GM18868 (cell line): ENCODE measurements at regions not wholly inside any gene's neighbourhood (a gene's known extent, or its start where the extent isn't known, plus 50 kb on each side); places are given as distances from the start of the nearest gene placed in this dataset.
"Not testable (repeated sequence)": the region's sequence is repeated elsewhere in the genome, so short reads cannot be mapped to it uniquely, and the experiment has no call there.

Experiments used
- ATAC-seq: cut with Tn5 transposase; IDR thresholded peaks from one replicate; pipeline ENCODE4 v1.9.1; 2021; ENCODE audit warnings: mild to moderate bottlenecking, moderate library complexity; ENCODE audit not compliant: unreplicated experiment

- no peak for ATAC-seq
Observed at GRCh38 chrY:9619541-9619940, 91.9 kb downstream of the TSPY10 start.

- no peak for ATAC-seq
Observed at GRCh38 chrY:9623196-9623595, 95.5 kb downstream of the TSPY10 start.

GRCh38 chrY:9640595-9641132 lies 113.0 kb downstream of the TSPY10 start:
- ATAC-seq: not testable (repeated sequence)

GRCh38 chrY:9666204-9666603 lies 138.5 kb downstream of the TSPY10 start:
- ATAC-seq: not testable (repeated sequence)

GRCh38 chrY:9692481-9692880 lies 164.8 kb downstream of the TSPY10 start:
- ATAC-seq: not testable (repeated sequence)

- not testable (repeated sequence) for ATAC-seq
Observed at GRCh38 chrY:9716932-9717331, 189.3 kb downstream of the TSPY10 start.

- ATAC-seq: not testable (repeated sequence)
Observed at GRCh38 chrY:9718803-9719202, 191.1 kb downstream of the TSPY10 start.

GRCh38 chrY:9719616-9720015 lies 191.9 kb downstream of the TSPY10 start:
- ATAC-seq: not testable (repeated sequence)

GRCh38 chrY:9737626-9738025 lies 209.9 kb downstream of the TSPY10 start:
- not testable (repeated sequence) for ATAC-seq

- ATAC-seq: not testable (repeated sequence)
Observed at GRCh38 chrY:9755975-9756374, 228.3 kb downstream of the TSPY10 start.

GRCh38 chrY:9757488-9757887 lies 229.8 kb downstream of the TSPY10 start:
- ATAC-seq: peak; percentile 92

GRCh38 chrY:9762443-9762842 lies 234.8 kb downstream of the TSPY10 start:
- ATAC-seq: not testable (repeated sequence)

- ATAC-seq: peak; percentile 90
Observed at GRCh38 chrY:9769312-9769711, 241.6 kb downstream of the TSPY10 start.

- not testable (repeated sequence) for ATAC-seq
Observed at GRCh38 chrY:9771086-9771485, 243.4 kb downstream of the TSPY10 start.

- ATAC-seq: not testable (repeated sequence)
Observed at GRCh38 chrY:9772120-9772519, 244.4 kb downstream of the TSPY10 start.

GRCh38 chrY:9774765-9775164 lies 247.1 kb downstream of the TSPY10 start:
- ATAC-seq: peak; percentile 85

GRCh38 chrY:9775657-9776056 lies 248.0 kb downstream of the TSPY10 start:
- peak; percentile 32 for ATAC-seq

GRCh38 chrY:9781548-9781947 lies 253.9 kb downstream of the TSPY10 start:
- not testable (repeated sequence) for ATAC-seq

- not testable (repeated sequence) for ATAC-seq
Observed at GRCh38 chrY:9797881-9798280, 270.2 kb downstream of the TSPY10 start.

GRCh38 chrY:9805235-9805634 lies 277.6 kb downstream of the TSPY10 start:
- ATAC-seq: no peak
